Stimulated activated CD4-positive, alpha-beta T cell treated with anti-CD3 and anti-CD28 coated beads, Interleukin-4, amount 100 ng/mL, for 1 hour (primary cell): ENCODE measurements at regions not wholly inside any gene's neighbourhood (a gene's known extent, or its start where the extent isn't known, plus 50 kb on each side); places are given as distances from the start of the nearest gene placed in this dataset.

ENCODE experiments used
- DNase-seq: peaks from one replicate; pipeline ENCODE4 v3.0.0-alpha.2; 2020

DNA sequence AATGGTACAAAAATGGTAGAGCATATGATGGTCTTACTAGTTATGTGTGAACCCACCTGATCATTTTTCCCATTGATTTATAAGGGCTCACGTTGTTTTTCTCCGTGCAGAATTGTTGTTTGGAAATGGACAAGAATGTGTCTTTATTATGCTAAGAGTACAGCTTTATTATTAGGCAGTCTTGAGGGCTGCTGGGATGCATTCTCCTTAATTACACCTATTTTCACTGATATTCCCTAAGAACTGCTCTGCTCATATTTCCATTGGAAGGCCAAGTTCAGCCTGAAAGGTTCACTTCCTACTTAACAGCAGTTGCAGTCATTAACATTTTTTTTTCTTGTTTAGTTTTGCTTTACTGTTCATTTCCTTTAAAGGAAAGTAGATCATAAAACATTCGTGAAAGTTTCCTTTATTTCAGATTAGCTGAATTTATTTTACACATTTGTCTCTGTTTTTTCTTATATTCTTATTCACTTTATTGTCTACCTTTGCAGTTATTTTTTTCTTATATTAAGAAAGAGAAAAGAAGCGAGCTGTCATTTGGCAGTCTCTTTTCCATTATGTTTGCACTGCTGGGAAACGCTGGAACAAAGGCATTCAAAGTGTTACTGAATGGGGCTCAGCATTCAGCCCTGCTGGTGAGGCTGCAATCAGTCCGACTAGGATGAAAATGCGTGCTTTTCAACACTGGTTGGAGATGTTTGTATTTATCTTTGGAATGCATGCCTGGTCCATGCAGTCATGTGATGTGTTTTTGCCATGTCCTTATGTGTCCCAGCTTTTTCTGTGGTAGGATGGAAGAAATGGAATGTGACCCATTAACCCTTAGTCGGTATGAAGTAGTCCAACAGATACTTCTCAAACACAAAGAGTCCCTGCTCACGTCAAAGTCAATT lies 602.7 kb upstream of the ZNF608 start:
- DNase-seq, result no peak

DNA sequence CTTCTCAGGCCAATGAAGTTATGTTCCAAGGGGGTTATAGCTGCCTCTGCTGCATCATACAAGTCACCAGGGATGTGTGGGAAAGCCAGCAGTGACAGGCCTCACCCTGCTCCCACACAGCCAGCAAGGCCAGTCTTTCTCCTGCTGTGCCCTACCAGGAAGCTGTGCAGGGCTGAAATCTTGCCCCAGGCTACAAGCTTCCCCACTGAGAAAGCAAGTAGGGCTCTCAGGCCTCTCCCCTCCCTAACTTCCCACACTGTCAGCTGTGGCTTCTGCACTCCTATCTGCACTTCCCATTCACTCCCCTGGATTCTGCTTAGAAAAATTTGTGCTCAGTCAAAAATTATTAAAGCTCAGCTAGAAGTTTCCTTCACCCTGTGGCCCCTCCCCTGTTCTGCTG lies 611.2 kb upstream of the ZNF608 start:
- no peak for DNase-seq

DNA sequence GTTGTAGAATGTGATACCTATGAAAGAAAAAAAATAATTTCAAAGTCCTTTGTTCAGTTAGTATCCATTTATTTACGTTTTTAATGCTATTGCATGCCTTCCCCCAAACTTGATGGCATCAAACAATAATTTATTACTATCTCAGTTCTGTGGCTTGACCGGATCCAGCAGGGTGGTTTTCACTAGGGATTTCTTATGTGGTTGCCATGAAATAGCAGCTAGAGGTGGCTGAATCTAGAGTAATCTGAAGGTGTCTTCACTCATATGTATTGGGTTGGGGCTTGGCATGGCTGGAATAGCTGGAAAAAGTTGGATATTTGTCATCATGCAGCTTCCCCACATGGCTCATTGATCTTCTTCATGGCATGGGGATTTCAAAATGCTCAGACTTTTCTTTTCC lies 619.3 kb upstream of the ZNF608 start:
- no peak for DNase-seq

DNA sequence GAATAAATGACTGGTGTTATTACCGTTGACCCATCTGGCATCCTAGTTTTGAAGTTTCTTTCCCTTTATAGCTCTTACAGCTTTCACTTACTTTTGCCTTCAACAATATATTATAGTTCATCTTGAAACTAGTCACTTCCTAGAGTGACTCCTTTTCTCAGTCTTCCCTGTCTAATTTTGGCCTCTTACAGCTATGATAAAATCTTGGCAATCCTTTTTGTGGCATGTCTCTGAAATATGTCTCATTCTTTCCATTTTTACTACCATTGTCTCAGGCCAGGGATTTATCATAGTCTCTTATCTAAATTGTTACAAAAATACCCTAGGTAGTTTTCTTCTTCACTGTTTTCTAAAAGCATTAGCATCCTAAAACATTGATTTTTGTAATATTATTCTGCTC lies 621.3 kb upstream of the ZNF608 start:
- DNase-seq, result no peak

DNA sequence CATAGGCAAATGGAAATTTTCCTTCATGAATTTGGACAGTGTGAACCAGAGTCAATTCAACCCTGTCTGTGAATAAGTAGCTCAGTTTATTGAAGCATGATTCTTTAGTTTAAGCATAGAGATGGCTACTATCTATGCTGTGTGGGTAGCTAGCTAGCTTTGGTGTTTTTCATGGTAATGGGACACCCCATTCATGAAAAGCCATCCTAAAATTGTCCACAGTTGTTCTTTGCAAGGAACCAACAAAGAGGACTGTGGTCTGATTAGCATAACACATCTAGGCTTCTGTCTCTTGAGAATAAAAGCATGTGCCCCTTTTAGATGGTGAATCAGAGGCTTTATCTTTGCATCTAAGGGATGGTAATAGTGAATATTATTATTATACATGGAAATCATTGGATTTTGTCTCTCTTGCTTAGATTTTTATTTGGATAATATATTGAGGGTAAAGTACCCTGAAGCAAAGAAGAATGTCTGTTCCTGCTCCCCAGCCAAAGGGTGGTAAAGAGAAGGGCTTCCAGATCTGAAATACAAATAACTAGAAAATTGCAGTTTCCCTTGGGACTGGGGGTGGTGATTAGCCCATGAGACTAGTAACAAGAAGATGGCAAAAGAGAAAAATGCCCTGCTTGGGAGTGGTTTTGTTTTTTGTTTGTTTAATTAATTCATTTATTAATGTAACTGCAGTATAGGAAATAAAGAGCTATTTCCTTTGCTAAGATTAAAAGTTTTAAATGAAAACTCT lies 624.2 kb upstream of the ZNF608 start:
- DNase-seq, result no peak

DNA sequence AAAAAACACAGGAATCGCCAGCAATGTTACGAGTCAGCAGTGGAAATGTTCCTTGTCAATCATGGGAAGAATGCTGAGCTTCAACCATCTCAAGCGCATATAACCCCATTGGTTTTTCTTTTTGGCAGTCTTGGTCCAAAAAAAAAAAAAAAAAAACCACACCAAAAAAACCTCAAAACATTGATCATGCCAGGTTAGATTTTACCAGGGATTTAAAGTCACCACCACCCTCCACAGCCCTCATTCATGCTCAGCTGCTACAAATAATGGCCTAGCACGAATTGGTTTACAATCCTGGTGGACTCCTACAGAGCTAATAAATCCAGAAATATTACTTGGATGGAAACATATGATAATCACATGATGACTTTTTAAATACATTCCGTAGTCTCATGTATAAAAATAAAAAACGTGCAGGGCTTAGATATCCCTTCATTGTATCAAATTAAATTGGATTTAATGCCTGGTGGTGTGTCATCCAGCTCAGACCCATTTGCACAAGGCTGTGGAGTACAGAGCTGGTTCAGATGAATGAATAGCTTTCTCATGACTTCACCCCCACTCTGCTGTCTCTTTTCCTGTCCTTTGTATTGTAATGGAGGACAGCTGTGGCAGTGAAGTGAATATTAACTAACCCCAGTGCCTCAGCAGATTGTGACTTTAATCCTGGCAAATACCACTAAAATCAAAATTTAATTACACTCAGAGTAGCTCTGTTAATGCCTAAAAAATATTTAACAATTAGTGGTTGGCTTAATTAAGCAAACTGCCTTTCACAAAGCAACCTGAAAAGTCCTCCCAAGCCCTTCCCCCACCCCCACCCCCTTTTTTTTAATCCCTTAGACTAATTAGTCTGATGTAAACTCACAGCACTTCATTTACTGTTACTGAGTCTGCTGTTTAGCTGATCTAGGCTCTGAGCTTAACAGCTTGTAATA lies 626.5 kb upstream of the ZNF608 start:
- DNase-seq, result no peak

DNA sequence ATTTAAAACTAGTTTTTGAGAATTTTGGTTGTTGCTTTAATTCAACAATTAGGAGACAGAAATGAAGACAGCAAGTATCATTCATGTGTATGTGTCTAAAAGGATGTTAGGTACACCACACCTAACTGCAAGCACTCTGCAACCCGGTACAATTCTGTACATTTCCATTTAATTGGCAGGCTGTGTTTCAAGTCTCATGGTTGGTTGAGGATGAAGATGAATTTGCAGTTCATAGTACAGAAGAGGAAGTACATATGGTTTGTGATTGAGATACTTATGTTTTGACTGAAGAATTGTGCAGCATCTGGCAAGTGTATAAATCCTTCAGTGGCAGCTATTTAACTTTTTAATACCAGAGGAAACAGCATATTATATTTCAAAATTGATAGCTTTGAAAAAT lies 628.7 kb upstream of the ZNF608 start:
- DNase-seq, result no peak

DNA sequence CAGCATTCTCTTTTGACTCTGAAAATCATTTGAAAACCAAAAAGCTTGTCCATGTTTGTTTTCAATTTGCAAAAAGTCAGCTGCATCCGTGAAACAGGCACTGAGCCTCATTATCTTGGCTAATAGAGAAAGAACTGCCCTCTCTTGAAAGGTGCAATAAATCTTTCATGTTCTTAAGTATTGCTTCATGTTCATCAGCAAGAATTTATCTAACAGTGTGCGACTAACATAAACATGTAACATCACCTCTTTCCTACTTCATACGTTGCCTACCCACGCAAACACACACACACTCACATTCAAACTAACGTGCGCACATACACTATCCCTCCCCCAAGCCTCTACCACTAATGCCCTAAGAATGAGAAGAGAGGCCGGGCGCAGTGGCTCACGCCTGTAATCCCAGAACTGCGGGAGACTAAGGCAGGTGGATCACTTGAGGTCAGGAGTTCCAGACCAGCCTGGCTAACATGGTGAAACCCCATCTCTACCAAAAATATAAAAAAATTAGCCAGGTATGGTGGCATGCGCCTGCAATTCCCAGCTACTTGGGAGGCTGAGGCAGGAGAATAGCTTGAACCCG lies 629.7 kb upstream of the ZNF608 start:
- no peak for DNase-seq

DNA sequence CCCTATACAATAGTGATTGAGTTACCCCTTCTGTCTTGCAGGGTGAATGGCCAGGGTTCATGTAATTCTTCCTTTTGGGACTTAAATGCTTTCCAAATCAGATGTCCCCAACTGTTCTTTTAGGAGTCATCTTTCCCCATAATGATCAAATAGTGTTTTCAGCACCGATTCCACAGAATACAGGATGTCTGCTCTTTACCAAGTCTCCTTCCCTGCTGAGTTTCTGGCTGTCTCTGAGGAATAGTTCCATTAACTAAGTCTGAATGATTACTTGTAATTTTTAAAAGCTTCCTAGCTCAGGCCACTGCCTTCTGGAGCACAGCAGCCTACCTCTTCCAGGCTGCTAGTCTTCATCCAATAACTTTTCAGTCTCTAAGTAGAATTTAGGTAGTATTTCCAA lies 630.7 kb upstream of the ZNF608 start:
- no peak for DNase-seq

DNA sequence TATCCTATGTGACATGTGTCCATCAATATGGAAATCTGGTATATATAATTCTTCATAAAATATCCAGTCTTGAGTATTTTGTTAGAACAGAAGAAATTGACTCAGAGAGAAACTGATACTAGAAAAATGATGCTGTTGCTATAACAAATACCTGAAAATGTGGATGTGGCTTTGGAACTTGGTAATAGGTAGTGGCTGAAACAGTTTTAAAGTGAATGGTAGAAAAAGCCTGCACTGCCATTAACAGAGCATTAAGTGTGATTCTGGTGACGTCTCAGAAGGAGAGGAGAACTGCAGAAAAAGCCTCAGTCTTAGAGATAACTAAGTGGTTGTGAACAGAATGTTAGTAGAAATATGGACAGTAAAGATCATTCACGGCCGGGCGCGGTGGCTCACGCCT lies 634.9 kb upstream of the ZNF608 start:
- no peak for DNase-seq

DNA sequence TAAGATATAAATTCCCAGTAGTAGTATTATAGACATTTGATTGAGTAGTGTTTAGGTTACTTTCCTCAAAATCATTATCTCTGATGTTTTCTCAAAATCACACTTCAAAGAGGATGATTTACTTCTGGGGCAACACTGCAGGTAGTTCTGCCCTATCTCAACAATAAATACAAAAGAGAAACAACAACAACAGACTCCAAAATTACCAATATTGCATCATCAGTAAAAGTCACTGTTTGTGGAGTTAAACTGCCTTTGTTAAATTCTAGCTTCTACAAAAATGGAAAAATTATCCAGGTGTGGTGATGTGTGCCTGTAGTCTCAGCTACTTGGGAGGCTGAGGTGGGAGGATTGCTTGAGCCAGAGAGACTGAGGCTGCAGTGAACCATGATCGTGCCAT lies 637.6 kb upstream of the ZNF608 start:
- DNase-seq, result no peak

DNA sequence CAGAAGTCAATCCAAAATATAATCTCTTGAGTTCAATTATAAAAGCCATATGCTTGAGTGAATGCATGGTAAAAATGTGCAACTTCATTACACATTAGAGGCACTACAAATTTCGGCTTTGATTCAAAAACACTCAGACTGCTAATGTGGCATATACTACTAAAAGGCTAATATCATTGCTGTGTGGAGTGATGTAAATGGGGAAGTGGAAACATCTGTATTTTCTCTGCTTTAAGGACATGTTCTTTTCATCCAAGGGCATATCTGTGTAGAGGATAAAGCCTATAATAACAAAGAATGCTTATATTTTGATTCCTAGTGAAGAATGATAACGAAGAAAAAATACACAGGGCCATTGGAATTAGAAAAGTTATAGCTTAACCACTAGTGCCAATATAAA lies 643.9 kb upstream of the ZNF608 start:
- no peak for DNase-seq

DNA sequence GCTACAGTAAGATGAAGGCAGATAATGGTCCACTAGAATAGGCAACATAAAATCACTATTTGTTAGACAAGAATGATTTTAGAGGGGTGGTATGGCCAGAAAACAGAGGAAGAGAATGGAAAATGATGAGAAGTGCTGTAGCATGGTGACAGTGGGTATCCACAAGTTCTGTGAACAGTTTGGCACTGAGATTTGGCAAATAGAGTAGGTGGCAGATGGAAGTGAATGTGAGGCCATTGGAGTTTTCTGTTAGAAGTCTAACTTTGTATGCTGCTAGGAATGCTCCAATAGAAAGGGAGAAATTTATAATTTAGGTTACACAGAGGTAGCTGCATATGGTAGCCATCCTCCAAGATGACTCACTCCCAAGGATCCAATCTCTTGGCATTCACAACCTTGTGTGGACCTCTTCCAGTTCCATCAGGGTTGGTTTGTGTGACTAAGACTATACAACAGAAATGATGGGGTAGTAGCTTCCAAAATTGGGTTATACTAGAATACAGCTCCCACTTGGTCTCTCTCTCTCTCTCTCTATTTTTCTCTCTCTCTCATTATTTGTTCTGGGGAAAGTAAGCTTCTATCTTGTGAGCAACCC lies 646.9 kb upstream of the ZNF608 start:
- no peak for DNase-seq

DNA sequence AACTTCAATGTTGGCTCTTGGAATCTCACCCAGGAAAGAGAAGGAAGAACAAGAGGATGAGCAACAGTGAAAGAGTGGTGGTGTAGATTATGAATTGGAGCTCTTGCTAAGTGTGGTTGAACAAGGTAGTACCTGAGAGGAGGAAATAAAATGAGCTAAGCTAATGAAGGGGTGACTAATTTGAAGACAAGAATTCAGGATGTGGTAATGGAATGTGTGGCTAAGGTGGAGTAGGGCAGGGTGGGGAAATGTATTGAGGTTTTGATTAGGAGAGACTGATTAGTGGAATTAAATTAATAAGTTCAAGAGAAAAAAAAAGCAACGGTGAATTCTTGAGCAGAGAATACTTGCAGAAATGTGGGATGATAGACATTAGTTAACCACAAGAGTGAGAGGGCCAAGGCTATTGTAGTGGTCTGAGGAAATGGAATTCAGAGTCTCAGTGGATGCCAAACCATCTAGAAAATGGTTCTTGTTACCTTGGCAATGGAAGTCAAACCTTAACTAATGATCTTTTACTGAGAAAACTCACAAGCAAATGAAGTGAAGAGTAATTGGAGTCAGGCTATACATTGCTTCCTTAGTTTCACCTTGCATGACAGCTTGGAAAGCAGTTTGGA lies 648.3 kb upstream of the ZNF608 start:
- no peak for DNase-seq

DNA sequence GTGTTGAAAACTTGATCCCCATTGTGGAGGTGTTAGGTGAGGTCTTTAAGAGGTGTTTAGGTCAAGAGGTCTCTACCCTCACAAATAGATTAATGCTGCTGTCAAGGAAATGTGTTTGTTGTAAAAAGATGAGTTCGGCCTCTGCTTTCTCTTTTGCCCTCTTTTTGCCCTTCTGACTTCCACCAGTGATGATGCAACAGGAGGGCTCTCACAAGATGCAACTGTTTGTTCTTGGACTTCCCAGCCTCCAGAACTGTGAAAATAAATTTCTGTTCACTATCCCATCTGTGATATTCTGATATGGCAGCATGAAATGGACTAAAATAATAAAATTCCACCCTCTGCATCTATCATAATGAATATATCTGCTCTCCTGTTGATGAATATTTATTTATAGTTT lies 650.0 kb upstream of the ZNF608 start:
- DNase-seq, result no peak

DNA sequence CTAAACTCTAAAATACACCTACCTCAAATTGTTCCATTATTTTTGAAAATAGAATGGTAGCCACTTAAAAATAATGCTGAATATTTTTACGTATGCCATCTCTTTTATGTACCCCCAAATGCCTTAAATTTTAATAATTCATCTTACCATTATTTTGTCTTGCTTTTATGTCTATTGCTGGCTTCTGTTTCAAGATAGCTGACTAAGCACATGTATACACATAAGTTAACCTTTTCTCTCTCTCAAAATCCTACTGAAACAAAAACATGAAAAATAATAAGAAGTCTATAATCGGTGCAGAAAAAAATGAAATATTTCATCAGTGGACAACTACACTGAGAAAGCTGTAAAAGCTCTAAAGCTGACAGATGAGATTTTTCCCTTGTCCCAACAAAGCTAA lies 652.0 kb upstream of the ZNF608 start:
- no peak for DNase-seq

DNA sequence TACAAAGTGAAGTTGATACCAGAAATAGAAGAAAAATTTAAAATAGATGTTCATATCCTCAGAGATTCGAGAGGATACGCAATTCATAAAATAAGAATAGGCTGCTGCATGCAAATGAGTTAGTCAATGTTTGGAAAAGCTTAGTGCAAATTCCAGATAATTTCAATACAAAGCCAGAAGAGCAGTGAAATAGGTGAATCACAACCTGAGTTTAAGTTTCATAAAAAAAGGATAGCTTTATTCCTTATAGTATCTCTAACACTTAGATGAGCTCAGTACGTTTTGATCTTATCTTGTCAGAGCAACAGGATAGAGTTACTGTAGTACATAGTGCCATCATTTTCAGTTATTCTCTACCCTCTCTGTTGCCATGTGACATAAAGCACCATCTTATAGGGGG lies 653.4 kb upstream of the ZNF608 start:
- no peak for DNase-seq

DNA sequence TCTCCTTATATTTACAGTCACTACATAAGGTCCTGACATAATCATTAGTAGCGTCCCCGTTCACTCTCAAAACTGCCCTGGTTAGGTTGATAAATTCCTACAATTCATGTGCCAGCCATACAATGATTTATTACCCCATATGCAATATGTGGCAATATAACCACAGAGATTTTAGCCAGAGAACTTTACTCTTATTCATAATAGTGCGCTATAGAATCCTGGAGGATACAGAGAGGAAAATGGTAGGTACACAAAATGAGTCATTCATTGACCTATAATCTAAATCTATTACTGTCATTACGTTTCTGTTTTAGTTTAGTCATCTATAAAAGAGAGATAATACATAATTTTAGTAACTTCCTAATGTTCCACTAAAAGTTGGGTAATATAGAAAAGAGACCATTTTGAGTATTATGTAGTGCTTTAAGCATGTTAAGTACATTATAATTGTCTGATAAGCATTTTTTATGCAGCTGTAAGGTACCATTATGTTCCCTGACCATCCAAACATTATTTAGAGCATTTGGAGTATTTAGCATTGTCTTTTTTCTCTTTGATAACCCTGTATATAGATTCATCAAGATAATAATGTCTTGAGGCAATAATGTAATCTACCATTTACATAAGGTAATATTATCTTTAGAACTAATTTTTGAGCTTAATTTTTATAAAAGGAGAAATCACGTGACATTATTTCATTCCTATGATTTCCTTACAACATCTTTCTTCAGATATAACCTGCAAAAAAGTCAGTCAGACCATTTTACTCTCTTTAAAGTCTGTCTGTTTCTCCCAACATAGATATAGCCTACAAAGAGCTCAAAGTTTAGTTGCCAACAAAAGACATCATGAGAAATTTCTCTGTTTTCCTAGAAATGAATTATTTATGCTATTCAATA lies 655.5 kb upstream of the ZNF608 start:
- no peak for DNase-seq

DNA sequence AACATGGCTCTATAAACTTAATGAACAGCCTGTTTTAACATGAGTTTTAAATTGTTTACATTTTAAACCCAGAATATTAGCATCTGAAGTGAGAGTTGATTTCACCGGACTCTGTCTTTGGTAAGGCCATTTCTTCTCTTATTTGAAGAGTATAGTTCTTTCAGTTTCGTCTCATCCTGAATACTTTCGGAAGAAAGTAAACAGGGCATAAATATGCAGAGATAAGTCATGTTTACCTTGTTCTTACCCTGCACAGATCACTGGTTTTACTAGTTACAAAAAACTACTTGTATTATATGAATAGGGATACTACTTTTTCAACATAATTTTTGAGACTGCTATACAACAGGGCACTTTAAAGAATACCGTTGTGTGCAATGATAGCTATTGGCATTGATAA lies 656.3 kb upstream of the ZNF608 start:
- no peak for DNase-seq

DNA sequence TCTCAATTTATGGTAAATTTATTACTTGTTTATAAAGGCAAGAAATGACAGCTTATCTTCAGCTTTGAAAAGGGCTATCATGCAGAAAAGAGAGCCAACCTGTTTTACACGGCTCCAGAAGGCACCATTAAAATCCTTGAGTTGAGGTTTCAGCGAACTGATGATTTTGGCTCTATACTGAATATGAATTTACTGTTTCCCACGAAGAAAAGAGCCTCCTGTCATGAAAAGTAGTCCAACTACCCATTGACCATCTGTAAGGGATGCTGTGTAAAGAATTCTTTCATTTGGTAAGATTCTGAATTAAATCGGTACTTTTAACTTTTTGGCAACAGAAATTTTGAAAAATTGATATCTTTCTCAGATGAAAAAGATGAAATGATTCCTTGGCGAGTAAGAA lies 657.6 kb upstream of the ZNF608 start:
- no peak for DNase-seq
